ENCODE measurements at regions not wholly inside any gene's neighbourhood (a gene's known extent, or its start where the extent isn't known, plus 50 kb on each side); places are given as distances from the start of the nearest gene placed in this dataset.

- TF ChIP-seq CTCF (conservative IDR thresholded peaks at IDR 0.05 in 1 of 2, IDR thresholded peaks at IDR 0.05 in 1 of 2; ENCODE audit: extremely low read depth in 1 of 2, insufficient read depth in 1 of 2, low read depth in 1 of 2, low read length in 2 of 2) (no peak), EZH2 (IDR thresholded peaks at IDR 0.05; ENCODE audit: borderline replicate concordance, low read length) (no peak)
Measured at GRCh38 chr9:99451112-99451606, 229.1 kb downstream of the SEC61B start.
